ENCODE measurements at regions not wholly inside any gene's neighbourhood (a gene's known extent, or its start where the extent isn't known, plus 50 kb on each side); places are given as distances from the start of the nearest gene placed in this dataset.
"Not testable (repeated sequence)": the region's sequence is repeated elsewhere in the genome, so short reads cannot be mapped to it uniquely, and the experiment has no call there.

DNA sequence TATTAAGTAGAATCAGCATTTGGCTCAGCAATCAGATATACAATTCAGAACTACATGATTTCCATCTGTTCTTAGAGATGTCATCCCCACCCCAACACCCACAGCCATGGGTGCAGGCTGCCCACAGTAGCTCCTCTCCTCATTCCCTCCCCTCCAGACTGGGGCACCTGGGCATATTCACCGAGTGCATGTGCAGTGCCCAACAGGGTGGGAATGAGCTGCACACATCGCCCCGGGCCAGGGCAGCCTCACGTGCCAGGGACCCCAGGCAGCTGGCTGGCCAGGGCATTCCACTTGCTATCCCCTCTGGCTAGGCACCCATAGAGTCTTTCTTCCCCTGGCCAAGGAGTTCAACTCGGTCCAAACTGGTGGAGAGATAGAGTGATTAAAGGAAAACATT is 461.9 kb upstream of the NUDT12 start:
- DNase-seq (ENCODE audit: low read depth), result no peak

DNA sequence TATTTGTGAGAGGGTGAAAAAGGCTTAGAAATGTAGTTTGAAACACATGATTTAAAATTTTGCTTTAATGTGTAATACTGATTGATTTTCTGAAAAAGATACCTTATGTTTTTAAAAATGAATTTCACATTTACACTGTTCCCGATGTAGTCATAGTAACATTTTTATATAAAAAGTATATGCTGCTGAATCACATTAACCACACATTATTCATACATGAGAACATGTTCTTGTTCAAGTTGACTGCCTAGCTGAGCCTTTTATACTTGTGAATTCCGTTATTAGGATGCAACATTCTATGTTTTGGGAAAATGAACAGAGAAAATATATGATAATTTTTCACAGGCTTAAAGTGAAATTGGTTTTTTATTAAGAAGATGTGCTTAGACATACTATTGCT is 461.1 kb upstream of the NUDT12 start:
- no peak for DNase-seq (ENCODE audit: low read depth)

DNA sequence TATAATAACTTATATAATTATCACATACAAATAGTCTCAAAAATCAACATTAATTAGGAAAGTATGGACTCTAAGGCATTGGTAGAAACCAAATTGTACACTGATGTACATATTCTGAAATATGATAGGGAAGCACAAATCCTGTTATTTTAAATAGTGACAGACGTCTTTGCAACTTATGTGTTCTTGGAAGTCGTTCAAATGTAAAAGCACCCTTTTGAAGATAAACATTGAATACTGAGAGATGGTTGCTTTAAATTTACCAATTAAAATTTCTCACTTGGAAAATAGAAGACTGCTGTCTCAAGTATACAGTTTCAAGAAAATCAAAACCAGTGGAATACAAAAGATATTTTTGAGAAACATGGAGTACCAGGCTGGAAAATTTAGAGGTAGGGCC is 457.4 kb upstream of the NUDT12 start:
- DNase-seq (ENCODE audit: low read depth), result no peak

GRCh38 chr5:104018299-104018698 is 455.7 kb upstream of the NUDT12 start:
- no peak for DNase-seq (ENCODE audit: low read depth)

- DNase-seq (ENCODE audit: low read depth), result no peak
These were observed 454.1 kb upstream of the NUDT12 start for GRCh38 chr5:104016646-104017045.

GRCh38 chr5:104015765-104016164 is 453.2 kb upstream of the NUDT12 start:
- DNase-seq (ENCODE audit: low read depth), result no peak

DNA sequence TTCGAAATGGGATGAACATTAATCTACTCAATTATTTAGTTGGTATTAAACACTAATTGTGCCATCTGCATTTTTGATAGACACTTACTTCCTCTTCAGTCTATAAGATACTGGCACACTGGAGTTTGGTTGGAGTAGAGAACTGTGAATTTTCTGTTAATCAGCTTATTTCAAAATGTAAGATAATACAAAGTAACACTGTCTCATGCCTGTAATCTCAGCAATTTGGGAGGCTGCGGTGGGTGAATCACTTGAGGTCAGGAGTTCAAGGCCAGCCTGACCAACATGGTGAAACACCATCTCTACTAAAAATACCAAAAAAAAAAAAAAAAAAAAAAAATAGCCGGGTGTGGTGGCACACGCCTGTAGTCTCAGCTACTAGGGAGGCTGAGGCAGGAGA is 440.2 kb upstream of the NUDT12 start:
- not testable (repeated sequence) for DNase-seq (ENCODE audit: low read depth)

DNA sequence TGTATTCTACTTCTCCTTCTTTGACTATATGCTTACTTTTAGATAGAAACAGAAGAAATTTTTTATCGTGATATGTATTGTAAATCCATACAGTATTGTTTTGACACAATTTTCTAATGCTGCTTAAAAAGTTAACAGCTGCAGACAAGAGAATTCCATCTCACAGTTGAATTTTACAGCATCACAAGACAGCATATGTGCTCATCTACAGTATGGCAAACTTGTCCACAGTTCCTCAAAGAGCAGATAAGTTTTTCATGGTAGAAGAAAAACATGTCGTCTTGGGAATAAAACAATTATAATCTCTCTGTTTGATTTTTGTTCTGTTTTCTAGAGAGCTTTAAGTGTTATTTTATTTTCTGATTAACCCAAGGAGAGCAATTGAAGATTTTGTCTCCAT is 438.5 kb upstream of the NUDT12 start:
- no peak for DNase-seq (ENCODE audit: low read depth)

DNA sequence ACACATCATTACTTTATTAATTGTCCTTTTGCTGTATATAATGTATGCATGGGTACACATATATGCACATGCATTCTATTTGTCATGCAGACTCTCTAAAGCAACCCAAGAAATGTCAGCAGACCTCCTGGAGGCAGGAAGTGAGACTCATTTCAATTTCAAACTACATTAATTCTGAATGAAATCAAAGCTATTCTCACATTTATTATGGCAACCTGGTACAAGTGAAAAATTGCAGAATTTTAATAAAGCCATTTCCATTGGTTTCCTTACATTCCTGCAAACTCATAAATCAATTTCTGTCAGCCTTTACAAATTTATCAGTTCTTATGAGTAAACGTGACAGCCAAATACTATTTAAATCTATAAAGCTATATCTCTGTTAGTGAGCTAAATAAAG is 430.4 kb upstream of the NUDT12 start:
- no peak for DNase-seq (ENCODE audit: low read depth)

GRCh38 chr5:103990064-103990463 is 427.5 kb upstream of the NUDT12 start:
- DNase-seq (ENCODE audit: low read depth), result no peak

DNA sequence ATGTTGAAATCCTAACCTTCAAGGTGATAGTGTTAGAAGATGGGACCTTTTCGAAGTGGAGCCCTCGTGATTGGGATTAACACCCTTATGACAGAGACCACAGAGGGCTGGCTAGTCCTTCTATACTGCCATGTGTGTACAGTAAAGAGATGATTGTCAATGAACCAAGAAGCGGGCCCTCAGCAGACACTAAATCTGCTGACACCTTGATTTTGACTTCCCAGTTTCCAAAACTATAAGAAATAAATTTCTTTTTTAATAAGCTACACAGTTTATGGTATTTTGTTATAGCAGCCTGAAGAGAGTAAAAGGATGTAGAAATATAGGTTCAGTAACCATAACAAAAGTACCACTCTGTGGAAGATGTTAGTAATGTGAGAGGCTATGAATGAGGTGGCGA is 419.0 kb upstream of the NUDT12 start:
- DNase-seq (ENCODE audit: low read depth), result no peak

DNA sequence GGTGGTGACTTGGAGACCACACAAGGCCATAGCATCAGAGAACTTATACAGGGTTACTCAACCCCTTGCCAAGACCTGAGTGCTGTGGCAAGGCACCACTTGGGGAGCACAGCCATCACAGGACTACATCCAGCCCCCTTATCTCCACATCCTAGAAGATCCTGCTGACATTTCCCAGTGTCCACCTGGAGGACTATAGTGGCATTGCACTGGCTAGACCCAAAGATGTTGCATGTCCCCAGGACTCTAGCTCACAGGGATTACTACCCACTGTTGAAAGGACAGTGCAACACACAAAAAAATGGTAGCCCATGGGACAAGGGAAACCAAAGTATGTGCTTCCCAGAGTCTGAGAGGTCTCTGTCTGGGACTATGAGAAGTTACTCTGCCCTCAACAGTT is 411.1 kb upstream of the NUDT12 start:
- DNase-seq (ENCODE audit: low read depth), result no peak

GRCh38 chr5:103966295-103966694 is 403.7 kb upstream of the NUDT12 start:
- not testable (repeated sequence) for DNase-seq (ENCODE audit: low read depth)

DNA sequence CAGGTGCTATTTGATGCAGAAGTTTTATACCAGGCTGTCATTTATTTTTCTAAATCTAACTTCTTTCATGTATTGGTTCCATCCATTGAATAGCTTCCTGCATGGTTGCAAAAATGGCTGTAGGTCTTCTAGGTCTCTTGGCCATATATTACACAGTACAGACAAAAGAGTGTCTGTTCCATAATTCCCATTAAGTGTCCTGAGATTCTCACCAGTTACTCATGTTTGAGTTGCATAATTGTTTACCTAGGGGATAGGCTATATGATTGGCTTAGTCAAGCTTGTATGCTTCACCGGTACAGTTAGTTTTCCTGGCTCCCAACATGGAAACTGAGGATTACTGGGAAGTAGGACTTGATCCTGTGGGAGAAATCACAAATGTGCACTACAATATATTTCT is 399.4 kb upstream of the NUDT12 start:
- no peak for DNase-seq (ENCODE audit: low read depth)

DNA sequence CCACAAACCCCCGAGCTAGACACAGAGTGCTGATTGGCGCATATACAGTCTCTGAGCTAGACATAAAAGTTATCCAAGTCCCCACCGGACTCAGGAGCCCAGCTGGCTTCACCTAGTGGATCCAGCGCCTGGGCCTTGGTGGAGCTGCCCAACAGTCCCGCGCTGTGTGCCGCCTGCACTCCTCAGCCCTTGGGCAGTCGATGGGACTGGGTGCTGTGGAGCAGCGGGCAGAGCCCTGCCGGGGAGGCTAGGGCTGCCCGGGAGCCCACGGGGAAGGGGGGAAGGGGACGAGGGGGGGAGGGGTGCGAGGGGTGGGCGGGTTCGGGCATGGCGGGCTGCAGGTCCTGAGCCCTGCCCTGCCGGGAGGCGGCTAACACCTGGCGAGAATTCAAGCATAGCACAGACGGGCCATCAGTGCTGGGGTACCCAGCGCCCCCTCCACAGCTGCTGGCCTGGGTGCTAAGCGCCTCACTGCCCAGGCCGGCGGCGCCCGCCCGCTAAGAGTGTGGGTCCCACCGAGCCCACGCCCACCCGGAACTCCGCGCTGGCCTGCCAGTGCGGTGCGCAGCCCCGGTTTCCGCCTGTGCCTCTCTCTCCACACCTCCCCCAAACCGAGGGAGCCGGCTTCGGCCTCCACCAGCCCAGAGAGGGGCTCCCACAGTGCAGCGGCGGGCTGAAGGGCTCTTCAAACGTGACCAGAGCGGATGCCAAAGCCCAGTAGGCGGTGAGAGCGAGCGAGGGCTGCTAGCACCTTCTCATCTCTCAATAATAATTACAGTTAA is 391.2 kb upstream of the NUDT12 start:
- no peak for DNase-seq (ENCODE audit: low read depth)

GRCh38 chr5:103951776-103952175 is 389.2 kb upstream of the NUDT12 start:
- no peak for DNase-seq (ENCODE audit: low read depth)

- DNase-seq (ENCODE audit: low read depth), result no peak
These were observed 380.6 kb upstream of the NUDT12 start for GRCh38 chr5:103943230-103943629.

- no peak for DNase-seq (ENCODE audit: low read depth)
These were observed 380.1 kb upstream of the NUDT12 start for GRCh38 chr5:103942587-103943186.

GRCh38 chr5:103941596-103941995 is 379.0 kb upstream of the NUDT12 start:
- DNase-seq (ENCODE audit: low read depth), result no peak

DNA sequence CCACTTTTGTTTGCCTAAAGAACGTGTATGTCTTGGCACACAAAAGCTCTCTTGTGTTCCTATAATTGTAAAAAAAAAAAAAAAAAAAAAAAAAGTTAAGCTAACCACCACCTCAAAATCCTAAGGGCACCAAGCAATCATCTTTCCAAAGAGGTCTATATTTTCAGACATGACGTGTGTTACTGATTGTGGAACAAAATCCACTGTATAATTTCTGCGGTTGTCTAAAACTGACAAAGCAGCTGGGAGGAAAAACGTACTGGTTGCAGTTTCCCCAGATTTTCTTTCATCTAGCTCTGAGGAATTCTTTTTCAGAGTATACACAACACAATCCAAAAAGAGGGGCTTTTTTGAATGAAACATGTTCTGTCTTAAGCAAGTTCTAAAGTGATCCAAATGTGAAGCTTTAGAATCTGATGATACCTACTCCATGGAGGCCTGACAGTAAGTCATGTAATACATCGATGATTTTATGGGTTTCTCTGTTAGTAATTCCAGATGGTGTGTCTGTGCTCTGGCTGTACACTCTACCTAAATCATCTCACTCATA is 375.6 kb upstream of the NUDT12 start:
- DNase-seq (ENCODE audit: low read depth), result no peak

- DNase-seq (ENCODE audit: low read depth), result no peak
These were observed 366.9 kb upstream of the NUDT12 start for GRCh38 chr5:103929338-103930013.

GRCh38 chr5:103927739-103928138 is 365.1 kb upstream of the NUDT12 start:
- DNase-seq (ENCODE audit: low read depth), result no peak
